HepG2 (cell line): ENCODE measurements at regions not wholly inside any gene's neighbourhood (a gene's known extent, or its start where the extent isn't known, plus 50 kb on each side); places are given as distances from the start of the nearest gene placed in this dataset.

Experiments
- ARNT2 ChIP-seq: sonication (generic); formaldehyde crosslinking; IDR thresholded peaks from 2 replicates; pipeline ENCODE4 v1.8.0; 2022; ENCODE audit warnings: mild to moderate bottlenecking, low read depth, missing genetic modification reagents, moderate library complexity
- MAFG ChIP-seq: sonication (generic); formaldehyde crosslinking; IDR thresholded peaks from 2 replicates; pipeline ENCODE4 v1.5.1; 2020; ENCODE audit warnings: mild to moderate bottlenecking, missing genetic modification reagents
- REST ChIP-seq, 2 experiments: IDR thresholded peaks; 2 replicates each; pipeline ENCODE4 v1.6.1; 2011 to 2012; ENCODE audit warnings: low read length in 2 of 2, borderline replicate concordance in 1 of 2, low read depth in 1 of 2, mild to moderate bottlenecking in 1 of 2, moderate library complexity in 1 of 2
- RFX5 ChIP-seq: IDR thresholded peaks from 2 replicates; pipeline ENCODE4 v1.6.1; 2011; ENCODE audit warnings: low read depth, low read length, improper control_type of control experiment
- YY1 ChIP-seq: IDR thresholded peaks from 2 replicates; pipeline ENCODE4 v1.6.1; 2011; ENCODE audit warnings: low read length, low read depth, moderate library complexity, mild to moderate bottlenecking; ENCODE audit not compliant: insufficient read depth, insufficient replicate concordance
- TF ChIP-seq, protein P1 (sequence below): sonication (generic); formaldehyde crosslinking; IDR thresholded peaks from 2 replicates; pipeline ENCODE4 v1.8.1; 2023; ENCODE audit warnings: missing genetic modification reagents, inconsistent platforms, borderline replicate concordance

- TF ChIP-seq ARNT2 (CRISPR knock-in tag), result no peak
- TF ChIP-seq RFX5, result no peak
- TF ChIP-seq, protein P1, sequence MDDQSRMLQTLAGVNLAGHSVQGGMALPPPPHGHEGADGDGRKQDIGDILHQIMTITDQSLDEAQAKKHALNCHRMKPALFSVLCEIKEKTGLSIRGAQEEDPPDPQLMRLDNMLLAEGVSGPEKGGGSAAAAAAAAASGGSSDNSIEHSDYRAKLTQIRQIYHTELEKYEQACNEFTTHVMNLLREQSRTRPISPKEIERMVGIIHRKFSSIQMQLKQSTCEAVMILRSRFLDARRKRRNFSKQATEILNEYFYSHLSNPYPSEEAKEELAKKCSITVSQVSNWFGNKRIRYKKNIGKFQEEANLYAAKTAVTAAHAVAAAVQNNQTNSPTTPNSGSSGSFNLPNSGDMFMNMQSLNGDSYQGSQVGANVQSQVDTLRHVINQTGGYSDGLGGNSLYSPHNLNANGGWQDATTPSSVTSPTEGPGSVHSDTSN (CRISPR knock-in tag), result no peak
- TF ChIP-seq REST (IDR thresholded peaks at IDR 0.05; ENCODE audit: borderline replicate concordance in 1 of 2, low read depth in 1 of 2, low read length in 2 of 2), result no peak
- TF ChIP-seq MAFG, result no peak
- no peak for TF ChIP-seq YY1
These were observed 1256.8 kb upstream of the FLRT2 start for GRCh38 chr14:84273181-84273580.
